D721Med (cell line): ENCODE measurements at regions not wholly inside any gene's neighbourhood (a gene's known extent, or its start where the extent isn't known, plus 50 kb on each side); places are given as distances from the start of the nearest gene placed in this dataset.
"Not testable (repeated sequence)": the region's sequence is repeated elsewhere in the genome, so short reads cannot be mapped to it uniquely, and the experiment has no call there.

Experiments
- DNase-seq: peaks from one replicate; pipeline ENCODE4 v3.0.0; 2011; ENCODE audit warnings: low spot score; ENCODE audit not compliant: insufficient read length
- FAIRE-seq: peaks from 2 replicates; lab custom pipeline; 2011; peaks lifted over from hg19 to GRCh38; lab: Jason Lieb, UNC
- CTCF ChIP-seq: IDR thresholded peaks from 2 replicates; pipeline ENCODE4 v1.5.1; 2012; ENCODE audit warnings: mild to moderate bottlenecking, control low read depth; ENCODE audit not compliant: insufficient read depth; ENCODE audit errors: missing control alignments

- TF ChIP-seq CTCF, result no peak
- FAIRE-seq, result no peak
- no peak for DNase-seq
Measured at GRCh38 chr6:139518556-139519091, 144.2 kb upstream of the CITED2 start.

GRCh38 chr6:139517998-139518555 lies 143.6 kb upstream of the CITED2 start:
- not testable (repeated sequence) for FAIRE-seq, DNase-seq

DNA sequence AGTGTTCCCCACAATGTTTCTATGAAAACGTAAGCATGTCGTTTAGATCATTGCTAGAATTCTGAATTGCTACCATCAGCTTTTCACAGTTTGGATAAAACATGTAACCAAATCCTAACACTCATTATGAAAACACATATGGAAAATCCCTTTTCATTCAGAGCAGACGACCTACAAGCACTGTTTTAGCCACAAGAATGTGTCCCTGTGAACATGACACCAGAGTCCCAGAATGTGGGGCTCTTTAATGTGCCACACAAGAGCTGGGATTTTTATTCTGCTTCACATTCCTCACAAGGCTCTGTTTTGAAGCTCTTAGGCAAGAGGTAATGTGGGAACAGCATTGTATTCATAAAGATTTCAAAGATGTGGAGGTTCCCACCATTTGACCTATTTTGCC lies 141.1 kb upstream of the CITED2 start:
- DNase-seq, result no peak
- TF ChIP-seq CTCF, result no peak
- FAIRE-seq, result no peak

- FAIRE-seq (no peak), DNase-seq (no peak)
- no peak for TF ChIP-seq CTCF
Measured at GRCh38 chr6:139514819-139515218, 140.4 kb upstream of the CITED2 start.

DNA sequence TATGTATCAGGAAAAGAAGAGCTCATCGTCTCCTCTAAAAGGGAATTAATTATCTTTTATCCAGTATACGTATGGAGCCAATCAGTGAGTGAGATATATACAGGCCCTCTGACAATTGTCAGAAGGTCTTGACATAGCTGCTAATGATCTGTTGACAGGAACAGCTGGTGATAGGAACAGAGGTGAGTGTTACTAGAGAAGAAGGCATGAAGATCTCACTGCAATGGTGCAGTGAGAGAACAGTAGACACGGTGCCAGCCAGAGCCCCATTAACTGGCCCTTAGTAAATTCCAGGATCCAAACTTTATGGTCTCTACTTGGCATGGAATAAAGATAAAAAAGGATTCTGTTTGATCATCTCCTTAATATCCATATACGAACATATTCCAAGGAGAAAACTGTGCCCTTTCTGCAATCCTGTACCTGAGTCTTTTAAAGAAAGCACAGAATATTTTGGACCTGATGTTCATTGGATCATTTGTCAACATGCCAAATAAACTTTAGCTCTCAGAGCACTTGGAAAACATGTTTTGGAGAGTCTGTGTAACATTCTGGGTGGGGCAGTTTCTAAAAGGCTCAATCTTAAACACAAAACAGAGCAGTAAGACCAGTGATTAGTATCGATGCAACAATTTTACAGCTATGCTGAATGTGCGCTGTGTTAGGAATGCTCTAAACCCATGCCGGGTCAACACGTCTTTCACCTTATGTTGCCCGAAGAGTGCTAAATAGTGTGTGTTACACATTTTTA lies 135.8 kb upstream of the CITED2 start:
- no peak for DNase-seq
- no peak for FAIRE-seq
- no peak for TF ChIP-seq CTCF

GRCh38 chr6:139509167-139509566 lies 134.7 kb upstream of the CITED2 start:
- TF ChIP-seq CTCF, result no peak
- FAIRE-seq (no peak), DNase-seq (no peak)

- FAIRE-seq (no peak), DNase-seq (no peak)
- no peak for TF ChIP-seq CTCF
Measured at GRCh38 chr6:139508576-139508975, 134.1 kb upstream of the CITED2 start.
